ENCODE measurements at regions not wholly inside any gene's neighbourhood (a gene's known extent, or its start where the extent isn't known, plus 50 kb on each side); places are given as distances from the start of the nearest gene placed in this dataset.

DNA sequence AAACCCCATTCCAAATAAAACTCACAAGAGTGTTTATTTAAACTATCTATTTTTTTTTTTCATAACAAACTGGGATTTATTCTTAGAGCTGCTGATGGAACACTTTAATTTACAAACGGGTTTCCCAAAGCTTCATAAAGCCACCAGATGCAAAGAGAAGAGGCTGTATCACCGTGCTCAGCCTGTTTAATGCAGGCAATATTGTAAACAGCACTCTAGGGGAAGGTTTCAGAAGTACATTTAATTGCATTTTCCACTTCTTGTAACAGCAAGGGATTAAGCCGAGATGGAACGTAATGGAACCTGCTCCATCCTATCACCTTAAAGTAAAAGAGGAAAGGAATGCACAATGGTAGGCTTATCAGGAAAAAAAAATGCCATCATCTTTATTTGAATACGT lies 550.6 kb upstream of the ARGLU1 start:
- 0 out of 2 replicates have a peak, but pooled peaks cover 4% of the 10 kb centered on the region for H3K27me3 ChIP-seq (ENCODE audit: low read depth)
- no peaks in the 10 kb centered on the region for H3K4me1 ChIP-seq
- no peak overlapping the region for H3K4me3 ChIP-seq
- H3K36me3 ChIP-seq (replicated peaks): no peaks in the 10 kb centered on the region
- no peak for DNase-seq (ENCODE audit: low spot score in 2 of 2)
- in situ Hi-C loops (cut with MboI; ENCODE audit: low sequenced_read_pairs): no loop called here
- H3K9me3 ChIP-seq: no peaks in the 10 kb centered on the region

DNA sequence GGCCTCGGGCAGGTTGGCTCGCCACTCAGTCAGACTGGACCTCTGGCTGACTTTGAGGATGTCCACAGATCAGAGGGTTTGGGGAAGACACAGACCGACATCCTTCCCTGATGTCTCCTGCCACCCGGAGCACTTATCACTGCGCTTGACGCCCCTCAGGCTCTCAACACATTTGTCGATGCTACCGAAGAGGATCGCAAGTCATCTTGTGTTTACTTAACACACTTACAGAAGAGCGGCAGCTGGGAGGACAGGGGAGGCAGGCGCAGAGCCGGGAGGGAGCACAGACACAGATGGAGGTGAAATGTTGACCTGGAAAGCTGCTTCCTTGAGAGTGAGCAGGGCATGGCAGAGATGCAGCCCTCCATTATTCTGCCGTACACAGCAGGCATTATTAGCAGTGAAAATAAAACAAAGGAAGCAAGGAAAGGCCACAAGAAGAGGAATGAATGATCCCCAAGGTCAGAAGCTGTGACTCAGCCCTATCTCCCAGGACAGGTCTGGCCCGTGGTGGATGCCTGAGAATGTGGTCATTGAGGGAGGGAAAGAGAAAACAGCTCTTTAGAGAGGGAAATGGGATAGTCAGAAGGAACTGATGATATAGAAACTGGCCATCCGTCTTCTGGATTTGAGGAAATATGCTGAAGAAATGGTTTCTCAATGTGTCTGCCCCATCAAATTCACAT lies 549.5 kb upstream of the ARGLU1 start:
- no peaks in the 10 kb centered on the region for H3K36me3 ChIP-seq (replicated peaks)
- in situ Hi-C loops (cut with MboI; ENCODE audit: low sequenced_read_pairs): no loop called here
- no peak overlapping the region for H3K4me3 ChIP-seq
- H3K9me3 ChIP-seq: no peaks in the 10 kb centered on the region
- 0 out of 2 replicates have a peak, but pooled peaks cover 4% of the 10 kb centered on the region for H3K27me3 ChIP-seq (ENCODE audit: low read depth)
- H3K4me1 ChIP-seq: no peaks in the 10 kb centered on the region
- DNase-seq (ENCODE audit: low spot score in 2 of 2): no peak

DNA sequence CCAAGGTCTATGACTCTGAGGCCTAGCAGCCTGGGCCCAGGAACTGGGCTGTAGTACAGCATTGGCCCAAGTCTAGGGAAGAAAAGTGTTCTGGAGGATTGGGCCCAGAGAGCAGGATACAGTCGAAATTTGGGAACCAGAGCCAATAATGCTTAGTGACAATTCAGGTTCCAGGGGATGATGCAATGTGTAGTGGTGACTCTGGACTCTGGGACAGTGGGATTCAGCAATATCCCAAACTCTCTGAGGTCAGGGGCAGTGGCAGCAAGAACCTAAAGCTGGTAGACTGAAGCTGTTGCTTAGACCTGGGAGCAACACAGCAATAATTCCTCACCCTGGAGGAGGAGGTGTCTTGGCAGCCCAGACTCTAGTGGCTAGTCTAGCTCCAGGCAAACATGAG lies 545.5 kb upstream of the ARGLU1 start:
- in situ Hi-C loops (cut with MboI; ENCODE audit: low sequenced_read_pairs): no loop called here
- Histone ChIP-seq H3K4me3 (no peak overlapping the region), H3K36me3 (replicated peaks) (no peaks in the 10 kb centered on the region)

DNA sequence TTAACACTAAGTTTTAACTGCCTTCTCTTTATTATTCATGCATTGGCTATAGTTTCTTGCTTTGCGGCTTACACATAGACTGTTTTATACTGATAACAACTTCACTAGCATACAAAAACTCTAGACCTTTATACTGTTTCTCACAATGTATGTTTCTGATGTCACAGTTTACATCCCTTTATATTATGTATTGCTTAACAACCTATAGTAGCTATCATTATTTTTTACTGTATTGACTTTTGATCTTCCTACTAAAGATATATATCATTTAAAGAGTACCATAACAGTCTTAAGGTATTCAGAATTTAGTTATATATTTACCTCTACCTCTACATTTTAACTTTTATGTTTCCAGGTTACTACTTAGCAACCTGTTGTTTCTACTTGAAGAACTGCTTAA lies 543.3 kb upstream of the ARGLU1 start:
- no peaks in the 10 kb centered on the region for H3K27me3 ChIP-seq (ENCODE audit: low read depth)
- H3K4me3 ChIP-seq: no peak overlapping the region
- no peaks in the 10 kb centered on the region for H3K9me3 ChIP-seq
- no peaks in the 10 kb centered on the region for H3K4me1 ChIP-seq
- no peak for DNase-seq (ENCODE audit: low spot score in 2 of 2)
- H3K36me3 ChIP-seq (replicated peaks): no peaks in the 10 kb centered on the region
- in situ Hi-C loops (cut with MboI; ENCODE audit: low sequenced_read_pairs): no loop called here

More for the DNA sequence above, 545.5 kb upstream of the ARGLU1 start:
- DNase-seq (ENCODE audit: low spot score in 2 of 2): no peak
- Histone ChIP-seq H3K9me3 (no peaks in the 10 kb centered on the region), H3K27me3 (ENCODE audit: low read depth) (no peaks in the 10 kb centered on the region), H3K4me1 (no peaks in the 10 kb centered on the region)

DNA sequence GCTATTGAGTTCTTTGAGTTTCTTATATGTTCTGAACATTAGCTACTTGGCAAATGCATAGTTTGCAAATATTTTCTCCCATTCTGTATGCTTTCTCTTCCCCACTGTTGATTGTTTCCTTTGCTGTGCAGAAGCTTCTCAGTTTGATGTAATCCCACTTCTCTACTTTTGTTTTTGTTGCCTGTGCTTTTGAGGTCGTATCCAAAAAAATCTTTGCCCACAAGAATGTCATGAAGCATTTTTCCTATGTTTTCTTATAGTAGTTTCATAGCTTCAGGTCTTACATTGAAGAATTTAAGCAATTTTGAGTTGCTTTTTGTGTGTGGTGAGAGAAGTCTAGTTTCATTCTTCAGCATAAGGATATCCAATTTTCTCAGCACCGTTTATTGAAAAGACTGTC lies 536.7 kb upstream of the ARGLU1 start:
- Histone ChIP-seq H3K27me3 (ENCODE audit: low read depth) (no peaks in the 10 kb centered on the region), H3K36me3 (replicated peaks) (no peaks in the 10 kb centered on the region), H3K4me3 (no peak overlapping the region), H3K4me1 (no peaks in the 10 kb centered on the region), H3K9me3 (no peaks in the 10 kb centered on the region)
- in situ Hi-C loops (cut with MboI; ENCODE audit: low sequenced_read_pairs): no loop called here
- DNase-seq (ENCODE audit: low spot score in 2 of 2): no peak

DNA sequence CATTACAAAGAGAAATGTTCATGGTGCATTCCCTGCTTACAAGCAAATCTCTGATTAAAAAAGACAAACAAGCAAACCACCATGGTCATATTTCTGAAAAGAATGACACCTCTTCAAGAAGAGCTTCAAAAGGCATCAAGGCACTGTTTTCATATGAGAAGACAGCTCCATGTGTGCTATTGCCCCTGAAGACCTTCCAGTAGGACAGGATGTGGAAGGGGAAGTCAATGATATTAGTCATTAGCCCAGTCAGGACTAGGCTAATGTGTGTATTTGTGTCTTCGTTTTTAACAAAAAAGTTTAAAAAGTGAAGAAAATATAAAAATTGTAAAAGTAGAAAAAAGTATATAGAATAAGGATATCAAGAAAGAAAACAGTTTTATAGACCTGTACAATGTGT lies 534.7 kb upstream of the ARGLU1 start:
- in situ Hi-C loops (cut with MboI; ENCODE audit: low sequenced_read_pairs): no loop called here
- DNase-seq (ENCODE audit: low spot score in 2 of 2): no peak

DNA sequence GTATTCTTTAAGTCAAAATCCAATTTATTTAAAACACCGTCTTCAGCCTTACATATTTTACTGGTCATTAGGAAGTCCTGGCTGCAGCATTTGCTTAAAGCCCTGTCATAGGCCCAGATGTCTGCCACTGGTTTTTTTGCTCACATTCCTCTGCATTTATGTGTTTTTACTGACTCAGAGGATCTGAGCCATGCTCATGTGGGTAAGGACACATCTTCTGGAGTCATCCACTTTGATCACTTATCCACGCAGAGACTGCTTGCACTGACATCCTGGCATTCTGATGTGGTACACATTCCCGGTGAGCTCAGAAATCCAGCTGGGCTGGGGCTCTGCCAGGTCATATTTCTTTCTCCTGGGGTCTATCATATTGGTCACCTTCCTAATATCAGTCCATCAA lies 531.7 kb upstream of the ARGLU1 start:
- H3K9me3 ChIP-seq: no peaks in the 10 kb centered on the region
- in situ Hi-C loops (cut with MboI; ENCODE audit: low sequenced_read_pairs): no loop called here
- no peaks in the 10 kb centered on the region for H3K27me3 ChIP-seq (ENCODE audit: low read depth)
- H3K36me3 ChIP-seq (replicated peaks): no peaks in the 10 kb centered on the region
- H3K4me3 ChIP-seq: no peak overlapping the region
- DNase-seq (ENCODE audit: low spot score in 2 of 2): no peak
- no peaks in the 10 kb centered on the region for H3K4me1 ChIP-seq

More for the DNA sequence above, 534.7 kb upstream of the ARGLU1 start:
- Histone ChIP-seq H3K4me3 (no peak overlapping the region), H3K4me1 (no peaks in the 10 kb centered on the region), H3K9me3 (no peaks in the 10 kb centered on the region), H3K36me3 (replicated peaks) (no peaks in the 10 kb centered on the region), H3K27me3 (ENCODE audit: low read depth) (no peaks in the 10 kb centered on the region)

DNA sequence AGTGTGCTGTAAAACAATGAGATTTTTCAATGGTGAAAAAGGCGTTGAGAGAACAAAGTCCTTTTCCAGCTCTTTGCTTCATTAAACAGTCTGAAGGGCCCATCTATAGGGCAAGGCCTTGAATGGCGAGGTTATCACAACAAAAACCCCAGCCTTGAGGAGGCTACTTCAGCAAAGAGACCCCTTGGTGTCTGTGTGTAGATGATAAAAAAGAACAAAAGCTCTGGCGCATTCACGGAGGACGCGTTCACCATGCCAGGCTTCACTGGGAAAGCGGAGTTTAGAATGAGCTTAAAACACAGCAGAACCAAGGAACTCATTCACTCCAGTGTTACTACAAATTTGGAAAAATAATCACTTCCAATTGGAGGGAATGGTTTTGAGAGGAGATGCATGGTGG lies 530.0 kb upstream of the ARGLU1 start:
- Histone ChIP-seq H3K9me3 (no peaks in the 10 kb centered on the region), H3K36me3 (replicated peaks) (no peaks in the 10 kb centered on the region), H3K4me3 (no peak overlapping the region), H3K4me1 (no peaks in the 10 kb centered on the region), H3K27me3 (ENCODE audit: low read depth) (no peaks in the 10 kb centered on the region)
- in situ Hi-C loops (cut with MboI; ENCODE audit: low sequenced_read_pairs): no loop called here
- no peak for DNase-seq (ENCODE audit: low spot score in 2 of 2)

DNA sequence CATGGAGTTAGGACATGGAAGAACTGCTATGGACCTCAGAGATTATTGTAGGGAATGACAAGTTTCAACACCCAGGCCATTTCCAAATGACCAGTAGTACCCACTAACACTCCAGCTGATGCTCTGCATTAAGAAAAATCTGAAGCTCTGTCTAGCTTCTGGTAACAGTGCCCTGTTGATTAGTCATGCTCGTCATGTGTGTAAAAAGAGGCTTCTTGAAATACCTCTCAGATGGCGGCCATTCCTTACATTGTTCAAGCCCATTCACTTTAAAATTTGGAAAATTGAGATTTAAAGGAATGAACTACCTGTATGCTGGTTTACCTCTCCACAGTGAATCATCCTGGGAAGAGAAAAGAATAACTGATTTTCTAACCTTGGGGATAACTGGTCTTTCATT lies 527.9 kb upstream of the ARGLU1 start:
- no peaks in the 10 kb centered on the region for H3K36me3 ChIP-seq (replicated peaks)
- H3K4me1 ChIP-seq: no peaks in the 10 kb centered on the region

DNA sequence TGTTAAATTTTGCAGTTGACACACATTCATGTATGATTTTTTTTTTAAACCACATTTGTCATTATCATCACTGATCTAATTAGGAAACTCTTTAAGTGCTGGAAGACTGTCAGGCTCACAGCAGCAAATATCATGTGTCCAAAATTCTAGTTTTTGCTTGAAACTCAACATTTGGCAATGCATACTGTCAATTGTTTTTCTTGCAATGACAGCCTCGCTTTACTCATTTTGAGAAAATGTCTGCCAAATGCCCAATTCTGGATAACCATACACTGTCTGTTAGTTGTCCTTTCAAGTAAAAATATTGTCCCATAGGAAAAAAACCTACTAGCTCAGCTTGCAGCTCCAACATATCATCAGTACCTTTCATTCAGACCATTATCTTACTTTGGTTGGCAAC lies 523.9 kb upstream of the ARGLU1 start:
- Histone ChIP-seq H3K4me1 (no peaks in the 10 kb centered on the region), H3K4me3 (no peak overlapping the region), H3K9me3 (no peaks in the 10 kb centered on the region), H3K27me3 (ENCODE audit: low read depth) (no peaks in the 10 kb centered on the region), H3K36me3 (replicated peaks) (no peaks in the 10 kb centered on the region)
- in situ Hi-C loops (cut with MboI; ENCODE audit: low sequenced_read_pairs): no loop called here
- no peak for DNase-seq (ENCODE audit: low spot score in 2 of 2)

More for the DNA sequence above, 527.9 kb upstream of the ARGLU1 start:
- H3K9me3 ChIP-seq: no peaks in the 10 kb centered on the region
- no peak overlapping the region for H3K4me3 ChIP-seq
- in situ Hi-C loops (cut with MboI; ENCODE audit: low sequenced_read_pairs): no loop called here
- no peak for DNase-seq (ENCODE audit: low spot score in 2 of 2)
- H3K27me3 ChIP-seq (ENCODE audit: low read depth): no peaks in the 10 kb centered on the region

DNA sequence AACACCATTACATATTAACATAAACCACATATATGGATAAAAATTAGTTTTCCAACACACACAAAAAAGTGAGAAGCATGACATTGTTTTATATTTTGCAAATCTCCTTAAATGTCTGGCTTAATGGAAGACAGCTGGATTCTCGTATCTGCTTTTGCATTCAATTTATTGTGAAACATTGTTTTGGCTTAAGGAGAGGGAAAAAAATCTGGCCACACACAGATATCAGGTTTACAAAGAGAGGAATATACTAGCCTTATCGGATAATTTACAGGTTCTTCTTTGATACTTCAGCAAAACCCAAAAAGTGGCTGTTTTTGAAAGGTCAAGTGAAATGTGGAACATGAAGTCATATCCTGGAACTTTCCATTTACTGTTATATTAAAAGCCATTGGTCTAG lies 523.5 kb upstream of the ARGLU1 start:
- Histone ChIP-seq H3K4me3 (no peak overlapping the region), H3K4me1 (no peaks in the 10 kb centered on the region), H3K27me3 (ENCODE audit: low read depth) (no peaks in the 10 kb centered on the region), H3K9me3 (no peaks in the 10 kb centered on the region), H3K36me3 (replicated peaks) (no peaks in the 10 kb centered on the region)
- in situ Hi-C loops (cut with MboI; ENCODE audit: low sequenced_read_pairs): no loop called here
- DNase-seq (ENCODE audit: low spot score in 2 of 2): no peak

DNA sequence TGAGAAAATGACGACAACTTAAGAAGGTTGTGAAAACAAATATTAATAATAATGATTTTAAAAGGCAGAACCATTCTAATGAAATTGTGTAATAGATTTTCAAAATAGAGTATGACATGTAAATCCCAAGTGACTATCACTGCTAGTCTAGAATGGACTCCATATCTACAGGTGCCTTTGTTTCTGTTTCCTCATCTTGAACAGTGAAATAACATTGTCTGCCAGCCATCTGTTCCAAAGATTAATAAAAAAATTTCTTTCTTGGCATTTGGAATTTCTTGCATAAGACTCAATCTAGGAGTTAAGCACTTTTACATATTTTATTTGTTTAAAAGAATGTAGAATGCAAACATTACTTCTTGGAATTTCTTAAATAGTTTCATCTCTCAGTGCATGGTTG lies 520.1 kb upstream of the ARGLU1 start:
- no peak for DNase-seq (ENCODE audit: low spot score in 2 of 2)
- H3K36me3 ChIP-seq (replicated peaks): no peaks in the 10 kb centered on the region
- no peaks in the 10 kb centered on the region for H3K4me1 ChIP-seq
- no peaks in the 10 kb centered on the region for H3K9me3 ChIP-seq
- in situ Hi-C loops (cut with MboI; ENCODE audit: low sequenced_read_pairs): no loop called here
- H3K4me3 ChIP-seq: no peak overlapping the region
- H3K27me3 ChIP-seq (ENCODE audit: low read depth): no peaks in the 10 kb centered on the region

DNA sequence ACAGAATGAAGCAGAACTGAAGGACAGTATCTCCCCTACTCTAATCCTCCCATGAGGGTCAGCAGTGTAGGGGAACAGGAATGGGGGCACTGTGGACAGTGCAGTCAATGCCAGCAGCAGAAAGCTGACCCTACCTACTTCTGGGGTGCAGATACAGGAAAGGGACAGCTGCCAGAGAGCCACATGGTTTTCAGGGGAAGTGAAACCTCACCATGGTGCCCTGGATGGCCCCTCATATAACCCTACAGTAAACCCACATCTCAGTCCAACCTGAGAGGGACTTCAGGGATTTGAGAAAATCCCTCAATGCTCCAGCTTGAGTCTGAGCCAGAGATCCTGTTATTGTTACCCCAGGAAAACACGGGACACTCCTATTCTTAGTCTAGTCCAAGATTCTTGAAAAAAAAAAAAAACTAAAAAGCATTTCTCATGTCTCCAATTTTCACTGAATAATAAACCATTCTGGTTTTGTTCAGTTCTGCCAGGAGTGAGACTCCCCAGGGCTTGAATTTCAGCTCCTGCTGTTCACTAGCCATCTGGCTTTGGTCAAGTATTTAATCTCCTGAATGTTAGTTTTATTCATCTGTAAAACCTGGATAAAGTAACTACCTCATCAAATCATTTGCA lies 511.6 kb upstream of the ARGLU1 start:
- DNase-seq (ENCODE audit: low spot score in 2 of 2): no peak
- in situ Hi-C loops (cut with MboI; ENCODE audit: low sequenced_read_pairs): no loop called here

DNA sequence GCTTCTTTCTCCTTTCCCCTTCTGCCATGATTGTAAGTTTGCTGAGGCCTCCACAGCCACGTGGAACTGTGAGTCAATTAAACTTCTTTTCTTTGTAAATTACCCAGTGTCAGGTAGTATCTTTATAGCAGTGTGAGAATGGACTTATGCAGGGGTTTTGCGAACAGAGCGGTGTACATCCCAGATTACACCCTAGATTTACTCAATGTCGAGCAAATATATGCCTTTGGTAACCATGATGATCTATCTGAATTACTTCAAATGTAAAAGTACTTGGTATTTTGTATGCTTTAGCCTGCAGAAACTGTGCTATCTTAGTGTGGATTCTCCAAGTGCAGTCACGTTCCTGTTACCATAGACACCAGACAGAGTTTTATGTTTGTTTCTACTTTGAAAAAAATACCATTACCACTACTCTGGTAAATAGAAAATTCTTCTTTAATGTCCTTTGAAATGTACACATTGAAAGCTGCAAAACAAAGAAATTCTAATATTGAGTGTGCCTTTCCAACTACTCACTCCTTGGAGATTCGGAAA lies 510.4 kb upstream of the ARGLU1 start:
- H3K4me3 ChIP-seq: no peak overlapping the region
- H3K9me3 ChIP-seq: no peaks in the 10 kb centered on the region
- DNase-seq (ENCODE audit: low spot score in 2 of 2): no peak
- H3K4me1 ChIP-seq: no peaks in the 10 kb centered on the region
- in situ Hi-C loops (cut with MboI; ENCODE audit: low sequenced_read_pairs): no loop called here
- H3K36me3 ChIP-seq (replicated peaks): no peaks in the 10 kb centered on the region
- no peaks in the 10 kb centered on the region for H3K27me3 ChIP-seq (ENCODE audit: low read depth)

More for the DNA sequence above, 511.6 kb upstream of the ARGLU1 start:
- Histone ChIP-seq H3K4me3 (no peak overlapping the region), H3K36me3 (replicated peaks) (no peaks in the 10 kb centered on the region), H3K27me3 (ENCODE audit: low read depth) (no peaks in the 10 kb centered on the region), H3K9me3 (no peaks in the 10 kb centered on the region), H3K4me1 (no peaks in the 10 kb centered on the region)

Data from HAP-1 (cell line).